Myocyte (in vitro differentiated cells): ENCODE measurements at regions not wholly inside any gene's neighbourhood (a gene's known extent, or its start where the extent isn't known, plus 50 kb on each side); places are given as distances from the start of the nearest gene placed in this dataset.

Source experiments
- DNase-seq: peaks from one replicate; pipeline ENCODE4 v3.0.0-alpha.2; 2012; ENCODE audit warnings: low read depth

DNA sequence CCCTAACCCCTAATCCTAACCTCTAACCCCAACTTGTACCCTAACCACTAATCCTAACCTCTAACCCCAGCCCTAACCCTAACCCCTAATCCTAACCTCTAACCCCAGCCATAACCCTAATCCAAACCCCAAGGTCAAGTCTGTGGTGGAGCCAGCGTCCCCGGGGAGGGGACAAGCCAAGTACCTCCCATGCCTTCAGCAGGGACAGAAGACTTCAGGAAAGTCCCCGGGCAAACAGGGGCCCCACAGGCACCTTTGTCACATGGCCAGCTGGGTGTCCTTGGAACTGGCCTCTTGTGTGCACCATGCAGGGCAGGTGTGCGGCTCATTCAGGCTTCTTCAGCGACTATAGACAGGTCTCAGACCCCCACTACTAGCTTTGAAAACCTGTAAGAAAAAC is 555.8 kb downstream of the BRD1 start:
- no peak for DNase-seq

- DNase-seq = no peak
Observed at GRCh38 chr22:49271369-49271727, 556.3 kb downstream of the BRD1 start.

GRCh38 chr22:49270595-49271368 is 556.9 kb downstream of the BRD1 start:
- no peak for DNase-seq

DNA sequence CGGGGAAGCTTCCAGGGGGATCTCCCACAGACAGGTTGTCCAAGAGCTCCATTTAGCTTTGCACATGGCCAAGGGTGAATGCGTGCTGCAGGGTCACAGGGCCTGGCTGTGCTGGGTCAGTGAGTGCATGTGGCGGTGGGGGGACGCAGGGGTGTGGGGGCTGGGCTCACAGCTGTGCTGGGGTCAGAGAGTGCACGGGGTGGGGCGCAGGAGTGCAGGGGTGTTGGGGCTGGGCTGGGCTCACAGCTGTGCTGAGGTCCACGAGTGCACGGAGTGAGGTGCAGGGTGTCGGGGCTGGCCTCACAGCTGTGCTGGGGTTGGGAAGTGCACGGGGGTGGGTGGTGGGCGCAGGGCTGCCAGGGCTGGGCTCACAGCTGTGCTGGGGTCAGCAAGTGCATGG is 557.7 kb downstream of the BRD1 start:
- no peak for DNase-seq

GRCh38 chr22:49269371-49269770 is 558.3 kb downstream of the BRD1 start:
- DNase-seq = no peak

DNA sequence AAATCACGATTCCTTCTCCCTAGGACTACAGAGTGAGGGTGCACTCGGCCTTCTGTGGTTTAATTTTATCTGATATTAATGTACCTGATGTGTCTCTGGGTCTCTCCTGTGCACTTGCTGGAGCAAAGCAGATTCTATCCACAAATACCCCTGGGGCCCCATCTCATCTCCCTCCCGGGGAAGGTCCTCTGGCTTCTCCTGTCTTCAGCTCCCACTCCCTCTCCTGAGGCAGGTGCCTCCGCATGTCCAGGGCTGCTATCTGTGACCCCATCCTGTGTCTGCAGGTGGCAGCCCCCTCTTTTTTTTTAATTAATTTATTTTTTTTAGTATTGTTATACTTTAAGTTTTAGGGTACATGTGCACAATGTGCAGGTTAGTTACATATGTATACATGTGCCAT is 558.7 kb downstream of the BRD1 start:
- DNase-seq = no peak

GRCh38 chr22:49267996-49268395 is 559.7 kb downstream of the BRD1 start:
- no peak for DNase-seq

DNA sequence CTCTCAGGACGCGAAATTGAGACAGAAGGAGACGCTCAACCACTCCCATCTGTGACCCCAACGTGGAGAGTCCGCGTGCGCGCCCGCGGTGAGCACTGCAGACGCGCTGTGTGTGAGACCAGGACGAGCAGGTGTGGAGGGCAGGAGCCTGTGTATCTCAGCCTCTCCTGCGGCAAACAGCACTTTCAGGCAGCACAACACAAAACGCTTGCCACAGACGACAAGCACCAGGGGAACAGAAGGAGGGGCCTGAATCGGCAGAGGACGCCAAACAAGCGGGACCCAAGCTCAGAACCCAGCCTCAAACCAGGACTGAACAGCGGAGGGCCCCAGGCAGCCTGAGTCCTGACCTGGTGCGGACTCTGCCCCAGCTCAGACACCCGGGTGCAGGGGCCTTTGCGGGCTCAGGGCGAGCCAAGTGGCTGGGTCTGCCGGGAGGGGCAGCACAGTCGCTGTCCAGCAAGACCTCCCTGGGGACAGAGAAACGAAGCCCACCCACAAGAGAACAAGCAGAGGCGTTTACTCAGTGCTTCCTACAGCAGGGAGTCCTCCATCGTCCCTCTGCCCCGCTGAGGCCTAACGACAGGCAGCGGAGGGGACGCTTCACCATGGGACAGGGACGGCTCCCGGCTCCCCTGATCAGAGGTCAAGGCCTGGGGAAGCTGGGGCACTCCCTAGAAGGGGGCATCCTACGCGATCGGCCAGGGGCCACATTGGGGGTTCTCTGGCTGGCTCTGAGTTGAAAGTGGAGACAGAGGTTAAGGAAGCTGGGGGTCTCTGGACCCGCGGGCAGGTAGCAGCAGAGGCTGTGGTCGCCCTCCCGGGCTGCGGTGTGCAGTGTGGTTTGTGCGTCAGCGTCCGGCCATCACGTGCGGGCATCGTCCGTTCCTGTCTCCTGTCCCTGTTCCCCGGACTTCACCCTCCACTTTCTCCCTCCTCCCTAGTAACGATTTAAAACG is 560.8 kb downstream of the BRD1 start:
- DNase-seq = no peak

GRCh38 chr22:49264696-49265095 is 563.0 kb downstream of the BRD1 start:
- no peak for DNase-seq

DNA sequence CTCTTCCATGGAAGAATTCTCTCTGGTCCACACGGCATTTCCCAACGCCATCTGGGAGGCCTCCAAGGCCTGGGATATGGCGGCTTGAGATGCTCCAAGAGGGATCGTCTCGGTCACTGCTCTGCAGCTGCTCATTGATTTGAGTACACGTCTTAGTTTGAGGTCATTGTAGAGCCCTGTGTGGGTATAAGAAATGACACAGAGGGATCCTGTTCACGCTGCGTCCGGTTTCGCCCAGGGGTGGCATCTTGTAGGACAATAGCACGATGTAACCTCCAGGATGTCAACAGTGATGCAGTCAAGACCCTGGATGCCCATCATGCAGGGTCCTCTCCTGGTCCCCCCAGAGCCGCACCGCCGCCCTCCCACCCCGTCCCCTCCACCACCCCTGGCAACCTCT is 564.6 kb downstream of the BRD1 start:
- no peak for DNase-seq

DNA sequence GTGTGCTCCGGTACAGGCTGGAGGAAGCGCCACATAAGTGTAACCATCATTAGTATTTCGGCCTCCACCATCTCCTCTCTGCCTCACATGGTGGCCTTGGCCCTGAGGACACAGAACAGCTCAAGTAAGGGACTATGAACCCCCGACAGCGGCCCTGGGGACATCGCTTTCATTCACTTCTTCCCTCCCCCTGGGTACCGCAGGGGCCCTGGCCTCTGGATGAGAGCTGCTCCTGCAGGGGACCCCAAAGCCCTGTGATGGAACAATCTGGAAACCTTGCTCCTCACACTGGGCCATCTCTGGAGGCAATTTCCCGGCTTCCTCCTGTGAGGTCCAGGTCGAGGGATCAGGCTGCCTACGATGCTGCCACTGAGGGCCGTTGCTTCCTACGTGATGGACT is 565.5 kb downstream of the BRD1 start:
- no peak for DNase-seq

DNA sequence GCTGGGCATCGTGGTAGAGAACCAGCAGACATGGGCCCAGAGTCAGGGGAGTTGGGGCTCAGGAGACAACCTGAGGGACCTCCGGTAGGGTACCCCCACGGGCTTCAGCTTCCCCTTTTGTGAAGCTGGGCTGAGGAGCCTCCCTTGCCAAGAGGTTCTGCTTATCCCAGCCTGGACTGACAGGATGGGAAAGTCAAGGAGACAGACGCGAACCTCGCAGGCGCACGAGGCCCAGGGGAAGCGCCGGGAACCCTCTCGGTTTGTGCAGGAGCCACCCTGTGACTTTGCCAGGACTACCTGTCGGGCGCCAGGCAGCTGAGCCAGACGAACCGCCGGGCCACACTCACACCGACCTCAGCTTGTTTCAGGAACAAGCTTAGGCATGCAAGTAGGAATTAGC is 566.1 kb downstream of the BRD1 start:
- DNase-seq = no peak

DNA sequence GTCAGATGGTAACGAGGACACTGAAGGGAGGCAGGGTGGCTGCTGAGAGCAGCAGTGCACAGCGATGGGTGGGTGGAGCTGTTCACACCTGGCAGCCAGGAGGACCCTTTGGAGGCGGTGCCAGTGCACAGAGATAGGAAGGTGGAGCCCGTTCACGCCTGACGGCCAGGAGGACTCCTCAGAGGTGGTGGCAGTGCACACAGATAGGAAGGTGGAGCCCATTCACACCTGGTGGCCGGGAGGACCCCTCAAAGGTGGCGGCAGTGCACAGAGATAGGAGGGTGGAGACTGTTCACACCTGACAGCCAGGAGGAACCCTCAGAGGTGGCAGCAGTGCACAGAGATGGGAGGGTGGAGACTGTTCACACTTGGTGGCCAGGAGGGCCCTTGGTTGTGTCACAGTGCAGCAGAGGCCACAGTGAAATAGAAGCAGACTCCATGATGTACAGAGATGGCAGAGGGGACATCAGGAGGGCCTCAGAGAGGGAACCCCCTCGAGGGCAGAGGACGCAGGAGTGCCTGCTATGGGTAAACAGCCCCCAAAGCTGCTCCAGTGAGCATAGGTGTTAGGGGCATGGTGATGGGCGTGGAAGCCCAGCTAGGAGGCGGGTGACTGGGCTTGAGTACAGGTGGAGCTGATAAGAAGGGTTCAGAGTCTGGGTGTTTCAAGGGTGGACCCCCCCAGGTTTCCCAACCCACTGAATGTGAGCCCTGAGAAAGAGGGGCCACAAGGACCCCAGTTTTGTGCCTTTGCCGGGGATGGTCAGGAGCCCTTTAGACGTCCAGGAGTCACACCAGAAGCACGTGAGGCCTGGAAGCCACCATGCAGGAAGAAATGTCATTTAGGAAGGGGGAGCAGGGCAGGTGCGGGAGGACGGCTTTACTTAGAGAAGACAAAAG is 566.7 kb downstream of the BRD1 start:
- DNase-seq = no peak

DNA sequence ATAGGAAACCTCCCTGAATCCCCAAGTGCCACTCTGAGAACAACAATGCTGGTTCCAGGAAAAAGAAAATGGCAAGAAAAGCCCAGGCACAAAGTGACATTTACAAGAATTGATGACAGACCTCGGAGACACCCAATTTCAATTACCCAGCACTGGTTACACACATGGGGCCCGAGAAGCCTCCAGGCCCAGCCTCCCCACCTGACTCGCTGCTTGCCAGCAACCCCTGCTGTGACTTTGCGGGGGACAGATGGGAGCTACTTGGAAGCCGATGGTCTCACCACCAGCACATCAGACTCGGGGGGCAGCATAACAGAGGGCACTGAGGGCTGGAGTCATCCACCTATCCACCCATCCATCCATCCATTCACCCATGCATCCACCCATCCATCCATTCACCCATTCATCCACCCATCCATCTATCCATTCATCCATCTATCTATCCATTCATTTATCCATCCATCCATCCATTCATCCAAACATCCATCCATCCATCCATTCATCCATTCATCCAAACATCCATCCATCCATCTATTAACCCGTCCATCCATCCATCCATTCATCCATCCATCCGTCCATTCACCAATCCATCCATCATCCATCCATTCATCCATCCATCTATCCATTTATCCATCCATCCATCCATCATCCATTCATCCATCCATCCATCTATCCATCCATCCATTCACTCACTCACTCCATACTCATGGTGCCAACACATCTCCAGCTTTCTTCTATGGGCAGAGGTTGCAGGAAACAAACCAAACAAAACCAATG is 567.6 kb downstream of the BRD1 start:
- no peak for DNase-seq

DNA sequence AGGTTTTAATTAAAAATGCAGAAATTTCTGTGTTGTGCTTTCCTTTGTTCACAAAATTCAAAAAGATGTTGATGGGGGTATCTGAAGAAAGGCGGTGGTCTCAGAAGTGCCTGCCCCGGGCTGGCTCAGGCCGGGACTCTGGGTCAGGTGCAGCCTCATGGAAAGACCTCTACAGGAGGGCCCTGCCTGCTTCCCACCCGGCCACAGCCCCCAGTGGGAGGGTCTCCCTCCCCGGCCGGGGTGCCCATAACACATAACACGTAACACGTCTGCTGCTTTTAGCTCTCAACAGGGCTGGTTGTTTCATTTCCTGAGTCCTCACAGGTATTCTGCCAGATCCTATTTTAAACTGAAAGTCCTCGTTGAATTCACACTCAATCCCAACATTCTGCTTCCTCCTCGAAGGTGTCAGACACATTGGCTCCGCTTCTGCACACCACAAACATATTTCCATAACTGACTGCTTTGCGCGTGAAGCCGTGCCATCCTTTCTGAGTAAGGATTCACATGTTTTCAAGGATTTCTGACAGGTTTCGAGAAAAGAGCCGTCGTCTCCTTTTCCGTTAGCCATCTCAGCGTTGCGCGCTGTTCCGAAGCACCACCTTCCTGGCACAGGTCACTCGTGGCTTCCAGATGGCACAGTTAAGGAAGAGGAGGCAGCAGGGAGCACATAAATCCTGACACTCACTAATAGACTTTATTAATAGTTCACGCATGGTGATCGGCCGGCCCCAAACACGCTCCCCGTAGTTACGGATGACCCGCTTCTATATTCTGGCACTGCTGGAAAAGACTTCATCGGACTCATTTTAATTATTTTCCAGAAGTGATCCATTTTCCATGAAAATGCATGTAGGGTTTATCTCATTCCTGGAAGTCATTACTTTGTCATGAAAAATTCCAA is 569.3 kb downstream of the BRD1 start:
- DNase-seq = no peak

DNA sequence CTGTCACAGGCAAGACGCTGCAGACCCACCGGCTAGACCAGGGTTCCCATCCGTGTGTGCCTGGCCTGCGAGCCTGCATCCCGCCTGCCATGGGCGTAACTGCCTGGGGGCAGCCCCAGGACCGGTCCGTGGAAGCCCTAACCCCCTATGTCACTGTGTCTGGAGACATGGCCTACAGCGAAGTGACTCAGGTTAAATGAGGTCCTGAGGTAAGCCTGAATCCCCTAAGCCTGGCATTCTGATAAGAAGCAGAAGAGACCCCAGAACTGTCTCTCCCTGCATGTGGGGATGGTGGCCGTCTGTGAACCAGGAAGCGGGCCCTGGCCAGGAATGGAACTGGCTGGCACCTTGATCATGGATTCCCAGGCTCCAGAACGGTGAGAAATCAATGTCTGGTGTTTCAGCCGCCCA is 570.1 kb downstream of the BRD1 start:
- no peak for DNase-seq

- no peak for DNase-seq
Observed at GRCh38 chr22:49255741-49256318, 571.8 kb downstream of the BRD1 start.

GRCh38 chr22:49255154-49255553 is 572.5 kb downstream of the BRD1 start:
- DNase-seq = no peak

GRCh38 chr22:49253656-49254055 is 574.0 kb downstream of the BRD1 start:
- DNase-seq = no peak
